SK-N-SH (cell line): ENCODE measurements at regions not wholly inside any gene's neighbourhood (a gene's known extent, or its start where the extent isn't known, plus 50 kb on each side); places are given as distances from the start of the nearest gene placed in this dataset.

Experiments
- CTCF ChIP-seq: fragments of 200-600 bp; sonication (generic); IDR thresholded peaks from 2 replicates; pipeline ENCODE4 v1.6.1; 2017; ENCODE audit warnings: antibody characterized with exemption, mild to moderate bottlenecking, moderate library complexity
- EP300 ChIP-seq, 2 experiments: IDR thresholded peaks; 2 replicates each; pipeline versions ENCODE4 v1.4.0 to v1.6.1; 2012; ENCODE audit warnings: borderline replicate concordance in 1 of 2, low read depth in 1 of 2, low read length in 1 of 2
- FOSL2 ChIP-seq: IDR thresholded peaks from 2 replicates; pipeline ENCODE4 v1.4.0; 2012; ENCODE audit warnings: low read depth, mild to moderate bottlenecking, moderate library complexity, borderline replicate concordance
- NRF1 ChIP-seq: IDR thresholded peaks from 2 replicates; pipeline ENCODE4 v1.6.1; 2012; ENCODE audit warnings: low read depth, mild to moderate bottlenecking, low read length
- PBX3 ChIP-seq: IDR thresholded peaks from 2 replicates; pipeline ENCODE4; 2012
- POLR2AphosphoS5 ChIP-seq: IDR thresholded peaks from 2 replicates; pipeline ENCODE4 v1.6.1; 2012; ENCODE audit warnings: low read depth, low read length
- TCF12 ChIP-seq: IDR thresholded peaks from 2 replicates; pipeline ENCODE4 v1.4.0; 2012
- YY1 ChIP-seq: IDR thresholded peaks from 2 replicates; pipeline ENCODE4 v1.4.0; 2012; ENCODE audit warnings: low read depth, mild to moderate bottlenecking
- TF ChIP-seq, protein P1 (sequence below): IDR thresholded peaks from 2 replicates; pipeline ENCODE4 v1.4.0; 2012; ENCODE audit warnings: low read depth
- TF ChIP-seq, protein P2 (sequence below): IDR thresholded peaks from 2 replicates; pipeline ENCODE4 v1.6.1; 2012; ENCODE audit warnings: mild to moderate bottlenecking, low read depth, low read length, moderate library complexity

- TF ChIP-seq FOSL2 (peak; percentile 79), PBX3 (peak; percentile 87), CTCF (no peak), POLR2AphosphoS5 (no peak; the same call in 1 of the 2 replicates), NRF1 (no peak), TCF12 (peak; percentile 72; the same call in 1 of the 2 replicates), EP300 (IDR thresholded peaks at IDR 0.05; ENCODE audit: borderline replicate concordance in 1 of 2, low read depth in 1 of 2, low read length in 1 of 2) (peak in 1 of 2 experiments; percentile 64; a peak in 1 of 4 replicates), YY1 (no peak)
- TF ChIP-seq, protein P1, sequence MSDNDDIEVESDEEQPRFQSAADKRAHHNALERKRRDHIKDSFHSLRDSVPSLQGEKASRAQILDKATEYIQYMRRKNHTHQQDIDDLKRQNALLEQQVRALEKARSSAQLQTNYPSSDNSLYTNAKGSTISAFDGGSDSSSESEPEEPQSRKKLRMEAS: no peak
- TF ChIP-seq, protein P2, sequence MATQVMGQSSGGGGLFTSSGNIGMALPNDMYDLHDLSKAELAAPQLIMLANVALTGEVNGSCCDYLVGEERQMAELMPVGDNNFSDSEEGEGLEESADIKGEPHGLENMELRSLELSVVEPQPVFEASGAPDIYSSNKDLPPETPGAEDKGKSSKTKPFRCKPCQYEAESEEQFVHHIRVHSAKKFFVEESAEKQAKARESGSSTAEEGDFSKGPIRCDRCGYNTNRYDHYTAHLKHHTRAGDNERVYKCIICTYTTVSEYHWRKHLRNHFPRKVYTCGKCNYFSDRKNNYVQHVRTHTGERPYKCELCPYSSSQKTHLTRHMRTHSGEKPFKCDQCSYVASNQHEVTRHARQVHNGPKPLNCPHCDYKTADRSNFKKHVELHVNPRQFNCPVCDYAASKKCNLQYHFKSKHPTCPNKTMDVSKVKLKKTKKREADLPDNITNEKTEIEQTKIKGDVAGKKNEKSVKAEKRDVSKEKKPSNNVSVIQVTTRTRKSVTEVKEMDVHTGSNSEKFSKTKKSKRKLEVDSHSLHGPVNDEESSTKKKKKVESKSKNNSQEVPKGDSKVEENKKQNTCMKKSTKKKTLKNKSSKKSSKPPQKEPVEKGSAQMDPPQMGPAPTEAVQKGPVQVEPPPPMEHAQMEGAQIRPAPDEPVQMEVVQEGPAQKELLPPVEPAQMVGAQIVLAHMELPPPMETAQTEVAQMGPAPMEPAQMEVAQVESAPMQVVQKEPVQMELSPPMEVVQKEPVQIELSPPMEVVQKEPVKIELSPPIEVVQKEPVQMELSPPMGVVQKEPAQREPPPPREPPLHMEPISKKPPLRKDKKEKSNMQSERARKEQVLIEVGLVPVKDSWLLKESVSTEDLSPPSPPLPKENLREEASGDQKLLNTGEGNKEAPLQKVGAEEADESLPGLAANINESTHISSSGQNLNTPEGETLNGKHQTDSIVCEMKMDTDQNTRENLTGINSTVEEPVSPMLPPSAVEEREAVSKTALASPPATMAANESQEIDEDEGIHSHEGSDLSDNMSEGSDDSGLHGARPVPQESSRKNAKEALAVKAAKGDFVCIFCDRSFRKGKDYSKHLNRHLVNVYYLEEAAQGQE: no peak
These were observed 688.9 kb upstream of the ADGRL2 start for GRCh38 chr1:81111818-81112217.
